ENCODE measurements at regions not wholly inside any gene's neighbourhood (a gene's known extent, or its start where the extent isn't known, plus 50 kb on each side); places are given as distances from the start of the nearest gene placed in this dataset.

DNA sequence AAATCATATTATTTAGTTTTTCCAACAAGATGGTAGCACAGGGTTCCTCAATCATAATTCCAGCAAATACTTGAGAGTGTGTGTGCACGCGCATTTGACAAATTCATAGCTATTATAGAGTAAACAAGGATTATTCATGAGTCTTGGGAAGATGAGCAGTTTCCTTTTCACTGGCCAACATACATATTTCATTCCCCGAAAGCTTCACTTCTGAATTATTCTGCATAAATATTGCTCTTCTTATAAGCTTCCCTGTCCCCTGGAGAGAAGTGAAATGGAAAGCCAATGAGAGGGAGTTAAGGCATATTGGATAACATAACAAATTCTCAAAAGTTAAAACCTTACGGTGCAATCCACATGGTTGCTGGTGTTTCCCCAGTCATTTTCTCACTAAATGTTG is 386.4 kb upstream of the SEMA6A start:
- Histone ChIP-seq H4K5ac (ENCODE audit: insufficient read length, low read depth, low read length) (no peak overlapping the region), H3K23ac (ENCODE audit: insufficient read length, low read depth, low read length) (no peak overlapping the region), H4K8ac (replicated peaks; ENCODE audit: insufficient read length, low read depth, low read length) (no peak overlapping the region), H3K14ac (ENCODE audit: insufficient read depth, low read length) (no peak overlapping the region), H3K79me2 (ENCODE audit: insufficient read depth, low read length) (no peaks in the 10 kb centered on the region), H2AK5ac (ENCODE audit: insufficient read length, low read length) (no peak overlapping the region), H2BK120ac (ENCODE audit: low read depth, low read length, poor library complexity, severe bottlenecking) (no peak overlapping the region), H3K79me1 (ENCODE audit: insufficient read depth, low read depth, low read length, poor library complexity, severe bottlenecking) (no peaks in the 10 kb centered on the region), H3K4me1 (ENCODE audit: insufficient read depth, low read length) (no peaks in the 10 kb centered on the region), H3K9ac (ENCODE audit: extremely low read depth, insufficient read length, low read length) (no peak overlapping the region), H3K9me3 (ENCODE audit: control insufficient read depth, low read depth, low read length) (no peaks in the 10 kb centered on the region), H3K27me3 (ENCODE audit: insufficient read depth, low read length) (no peaks in the 10 kb centered on the region), H4K91ac (ENCODE audit: insufficient read length, low read depth, low read length) (no peak overlapping the region), H3K56ac (ENCODE audit: insufficient read length, low read depth, low read length) (no peak overlapping the region), H3K4ac (ENCODE audit: low read depth, low read length) (no peak overlapping the region), H3K27ac (ENCODE audit: insufficient read length, low read depth, low read length) (no peak overlapping the region), H4K20me1 (ENCODE audit: control insufficient read depth, insufficient read depth, insufficient read length) (no peaks in the 10 kb centered on the region), H2AFZ (ENCODE audit: low read length) (no peak overlapping the region), H3K18ac (ENCODE audit: insufficient read length, low read depth, low read length) (no peak overlapping the region), H3K23me2 (ENCODE audit: insufficient read length, low read depth, low read length, poor library complexity, severe bottlenecking) (no peaks in the 10 kb centered on the region), H2BK12ac (ENCODE audit: insufficient read length, low read depth, low read length) (no peak overlapping the region), H2BK20ac (ENCODE audit: low read depth, low read length, poor library complexity, severe bottlenecking) (no peak overlapping the region), H3K4me2 (ENCODE audit: insufficient read depth, insufficient read length, low read length) (no peak overlapping the region), H2BK5ac (ENCODE audit: insufficient read length, low read length) (no peak overlapping the region), H2BK15ac (ENCODE audit: low read depth, low read length) (no peak overlapping the region), H3T11ph (ENCODE audit: low read length) (no peak overlapping the region)
- DNase-seq: no peak
- Mint-ChIP-seq H3K4me1 (peaks cover 0 to 2% of the 10 kb centered on the region in 2 experiments; a peak in 1 of 4 replicates), H3K27ac (no peak overlapping the region), H3K36me3 (ENCODE audit: insufficient read depth in 1 of 3, low read depth in 3 of 3) (no peaks in the 10 kb centered on the region), H3K9me3 (no peaks in the 10 kb centered on the region), H3K27me3 (ENCODE audit: low read depth) (no peaks in the 10 kb centered on the region), H3K4me3 (no peak overlapping the region)
- no peak for TF ChIP-seq CTCF (conservative IDR thresholded peaks at IDR 0.05)
- WGBS (ENCODE audit: extremely low coverage, insufficient read length, low lambda C conversion rate): no CpG with 5 or more reads among the region's 4 CpGs
